Gastrocnemius medialis (tissue), 4 donors: ENCODE measurements at regions not wholly inside any gene's neighbourhood (a gene's known extent, or its start where the extent isn't known, plus 50 kb on each side); places are given as distances from the start of the nearest gene placed in this dataset.

Source experiments
- POLR2A ChIP-seq, 2 donors: fragments of 450-650 bp; IDR thresholded peaks; one replicate each; pipeline ENCODE4 v1.6.1; 2017; ENCODE audit warnings: antibody characterized with exemption in 2 of 2, mild to moderate bottlenecking in 2 of 2, moderate library complexity in 2 of 2
- TF ChIP-seq, protein P1 (sequence below), 5 experiments: fragments of 450-650 bp in 3 of 5; fragments of 200-600 bp in 2 of 5; sonication (generic) in 2 of 5; IDR thresholded peaks in 4 of 5; conservative IDR thresholded peaks in 1 of 5; 1 replicate in 4 of 5; 2 replicates in 1 of 5; pipeline ENCODE4 v1.5.1; 2016 to 2019; ENCODE audit warnings: antibody characterized with exemption in 5 of 5, mild to moderate bottlenecking in 3 of 5, moderate library complexity in 3 of 5

DNA sequence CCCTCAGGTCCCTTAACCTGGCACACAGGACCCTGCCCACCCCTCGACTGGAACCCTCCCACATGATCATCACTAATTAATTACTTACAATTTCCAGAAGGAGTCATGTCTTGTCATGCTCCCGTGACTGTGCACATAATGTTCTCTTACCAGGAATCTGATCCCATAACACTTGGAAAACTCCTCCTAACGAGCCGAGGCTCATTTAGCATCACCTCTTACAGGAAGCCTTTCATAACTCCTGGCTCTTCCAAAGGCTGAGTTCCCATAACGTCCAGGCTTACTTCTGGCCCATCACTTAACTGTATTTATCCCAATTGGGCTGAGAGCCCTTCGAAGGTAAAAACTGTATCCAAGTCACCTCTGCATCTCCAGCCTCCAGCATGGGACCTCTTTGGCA, 147.9 kb upstream of the JUN start:
- TF ChIP-seq, protein P1, sequence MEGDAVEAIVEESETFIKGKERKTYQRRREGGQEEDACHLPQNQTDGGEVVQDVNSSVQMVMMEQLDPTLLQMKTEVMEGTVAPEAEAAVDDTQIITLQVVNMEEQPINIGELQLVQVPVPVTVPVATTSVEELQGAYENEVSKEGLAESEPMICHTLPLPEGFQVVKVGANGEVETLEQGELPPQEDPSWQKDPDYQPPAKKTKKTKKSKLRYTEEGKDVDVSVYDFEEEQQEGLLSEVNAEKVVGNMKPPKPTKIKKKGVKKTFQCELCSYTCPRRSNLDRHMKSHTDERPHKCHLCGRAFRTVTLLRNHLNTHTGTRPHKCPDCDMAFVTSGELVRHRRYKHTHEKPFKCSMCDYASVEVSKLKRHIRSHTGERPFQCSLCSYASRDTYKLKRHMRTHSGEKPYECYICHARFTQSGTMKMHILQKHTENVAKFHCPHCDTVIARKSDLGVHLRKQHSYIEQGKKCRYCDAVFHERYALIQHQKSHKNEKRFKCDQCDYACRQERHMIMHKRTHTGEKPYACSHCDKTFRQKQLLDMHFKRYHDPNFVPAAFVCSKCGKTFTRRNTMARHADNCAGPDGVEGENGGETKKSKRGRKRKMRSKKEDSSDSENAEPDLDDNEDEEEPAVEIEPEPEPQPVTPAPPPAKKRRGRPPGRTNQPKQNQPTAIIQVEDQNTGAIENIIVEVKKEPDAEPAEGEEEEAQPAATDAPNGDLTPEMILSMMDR (IDR thresholded peaks at IDR 0.05 in 4 of 5, conservative IDR thresholded peaks at IDR 0.05 in 1 of 5), result no peak
- no peak for TF ChIP-seq POLR2A (IDR thresholded peaks at IDR 0.05)
